Hepatocyte (in vitro differentiated cells): ENCODE measurements at regions not wholly inside any gene's neighbourhood (a gene's known extent, or its start where the extent isn't known, plus 50 kb on each side); places are given as distances from the start of the nearest gene placed in this dataset.

Source experiments
- EZH2 ChIP-seq: fragments of 200-600 bp; sonication (generic); IDR thresholded peaks from 2 replicates; pipeline ENCODE4 v1.6.1; 2016; ENCODE audit warnings: antibody characterized with exemption, mild to moderate bottlenecking, borderline replicate concordance
- EZH2phosphoT487 ChIP-seq: fragments of 200-600 bp; sonication (generic); IDR thresholded peaks from one replicate; pipeline ENCODE4 v1.6.1; 2018; ENCODE audit warnings: antibody characterized with exemption, mild to moderate bottlenecking, low read depth, moderate library complexity; ENCODE audit not compliant: unreplicated experiment, severe bottlenecking

- TF ChIP-seq EZH2 (no peak), EZH2phosphoT487 (no peak)
Measured at GRCh38 chr1:4336507-4336906, 317.9 kb upstream of the AJAP1 start.
